ENCODE measurements at regions not wholly inside any gene's neighbourhood (a gene's known extent, or its start where the extent isn't known, plus 50 kb on each side); places are given as distances from the start of the nearest gene placed in this dataset.

DNA sequence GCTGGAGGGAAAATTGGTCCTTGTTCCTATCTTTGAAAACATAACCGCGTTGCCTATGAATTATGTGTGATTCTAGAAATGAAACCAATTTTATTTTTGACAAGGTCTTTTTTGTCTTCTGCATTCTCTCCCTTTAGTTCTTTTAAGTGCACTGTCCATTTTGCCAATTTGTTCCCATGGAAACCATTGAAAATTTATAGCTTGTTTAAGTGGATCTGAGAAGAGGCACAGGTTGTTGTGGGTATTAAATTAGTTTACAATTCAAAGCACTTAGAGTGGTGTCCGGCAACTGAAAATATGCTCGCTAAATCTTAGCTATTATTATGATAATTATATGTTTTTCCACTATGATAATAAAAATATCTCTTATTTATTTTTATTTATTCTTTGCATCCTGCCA lies 107.5 kb upstream of the FSHR start:
- Histone ChIP-seq H3K27me3 (ENCODE audit: insufficient read depth, low read length) (no peaks in the 10 kb centered on the region), H3K9ac (ENCODE audit: low read length) (no peak overlapping the region), H3K9me3 (ENCODE audit: control insufficient read depth in 1 of 2, insufficient read depth in 1 of 2, low read depth in 1 of 2, low read length in 2 of 2) (peaks cover 0 to 4% of the 10 kb centered on the region in 2 experiments; a peak in 2 of 4 replicates), H4K20me1 (ENCODE audit: insufficient read depth) (no peaks in the 10 kb centered on the region), H3K9me2 (ENCODE audit: insufficient read depth) (no peaks in the 10 kb centered on the region), H3K4me1 (ENCODE audit: control insufficient read depth in 1 of 2, insufficient read depth in 2 of 2, low read length in 2 of 2) (no peaks in the 10 kb centered on the region), H3K27ac (ENCODE audit: low read depth, low read length) (no peak overlapping the region), H3K36me3 (ENCODE audit: control insufficient read depth in 1 of 2, insufficient read depth in 2 of 2, low read length in 2 of 2) (no peaks in the 10 kb centered on the region), H3K4me3 (replicated peaks in 1 of 2; ENCODE audit: low read depth in 1 of 2, low read length in 2 of 2) (no peak overlapping the region), H2AFZ (ENCODE audit: low read depth, low read length, poor library complexity, severe bottlenecking) (no peak overlapping the region), H3K79me2 (ENCODE audit: insufficient read depth, low read length) (no peaks in the 10 kb centered on the region), H3K4me2 (ENCODE audit: low read length) (no peak overlapping the region)
- intact Hi-C loops (cut with micrococcal nuclease), result no loop called here
- BruUV-seq (replicated peaks), result no TSS peak
- TF ChIP-seq POLR2A (IDR thresholded peaks at IDR 0.05; ENCODE audit: borderline replicate concordance, extremely low read depth, insufficient read depth, insufficient read length) (no peak), TCF7L2 (IDR thresholded peaks at IDR 0.05; ENCODE audit: borderline replicate concordance, extremely low read depth, insufficient read depth, insufficient read length) (no peak), YY1 (IDR thresholded peaks at IDR 0.05; ENCODE audit: extremely low read depth, insufficient replicate concordance, low read depth, low read length) (no peak), ZFX (IDR thresholded peaks at IDR 0.05) (no peak), EZH2 (IDR thresholded peaks at IDR 0.05) (no peak), CTCF (IDR thresholded peaks at IDR 0.05 in 2 of 3, conservative IDR thresholded peaks at IDR 0.05 in 1 of 3; ENCODE audit: borderline replicate concordance in 1 of 3, insufficient read depth in 1 of 3, low read depth in 2 of 3, low read length in 2 of 3) (no peak), ATF3 (IDR thresholded peaks at IDR 0.05) (no peak), EZH2phosphoT487 (IDR thresholded peaks at IDR 0.05; ENCODE audit: borderline replicate concordance) (no peak), ZNF274 (IDR thresholded peaks at IDR 0.05; ENCODE audit: low read depth, low read length) (no peak), CBX3 (IDR thresholded peaks at IDR 0.05; ENCODE audit: low read depth) (no peak), POLR2AphosphoS5 (IDR thresholded peaks at IDR 0.05; ENCODE audit: low read depth, low read length) (no peak)
- ATAC-seq, result no peak
- ChIA-PET RAD21 (ENCODE audit: low non-redundant PET in 1 of 2, low total read pairs in 2 of 2, uncharacterized antibody in 2 of 2, unreplicated experiment in 2 of 2) (no interaction called here), POLR2A (no interaction called here), CTCF (no interaction called here)
- DNase-seq (ENCODE audit: low read depth, low spot score), result no peak
